OCI-LY1 (cell line): ENCODE measurements at regions not wholly inside any gene's neighbourhood (a gene's known extent, or its start where the extent isn't known, plus 50 kb on each side); places are given as distances from the start of the nearest gene placed in this dataset.

ENCODE experiments used
- EZH2 ChIP-seq: fragments of 200-600 bp; sonication (generic), shearing (Covaris generic); IDR thresholded peaks from 2 replicates; pipeline ENCODE4 v1.8.0; 2017; ENCODE audit warnings: borderline replicate concordance, mixed run types, mild to moderate bottlenecking, antibody characterized with exemption, low read length, moderate library complexity, mixed read lengths
- TF ChIP-seq, protein P1 (sequence below): fragments of 200-600 bp; sonication (generic), shearing (Covaris generic); IDR thresholded peaks from 2 replicates; pipeline ENCODE4 v1.5.1; 2017; ENCODE audit warnings: mild to moderate bottlenecking, antibody characterized with exemption, low read length, moderate library complexity, mixed read lengths

DNA sequence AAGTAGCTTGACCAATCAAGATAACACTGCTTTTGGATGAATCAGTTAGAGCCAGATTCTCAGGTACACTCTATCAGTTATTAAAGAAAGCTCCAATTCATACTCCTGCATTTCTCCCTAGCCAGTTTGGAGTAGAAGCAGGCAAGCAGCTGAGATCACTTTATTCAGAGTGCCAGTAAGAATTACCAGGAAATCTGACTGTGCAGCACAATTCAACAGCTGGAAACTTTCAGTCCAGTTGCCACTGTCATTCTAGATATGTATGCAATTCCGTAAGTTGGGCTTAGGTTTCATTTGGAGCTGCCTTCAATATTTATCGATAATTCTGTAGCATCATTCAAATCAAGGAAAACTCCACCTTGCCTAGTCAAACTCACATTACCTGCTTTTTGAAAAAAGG, 2625.6 kb upstream of the PCDH20 start:
- TF ChIP-seq, protein P1, sequence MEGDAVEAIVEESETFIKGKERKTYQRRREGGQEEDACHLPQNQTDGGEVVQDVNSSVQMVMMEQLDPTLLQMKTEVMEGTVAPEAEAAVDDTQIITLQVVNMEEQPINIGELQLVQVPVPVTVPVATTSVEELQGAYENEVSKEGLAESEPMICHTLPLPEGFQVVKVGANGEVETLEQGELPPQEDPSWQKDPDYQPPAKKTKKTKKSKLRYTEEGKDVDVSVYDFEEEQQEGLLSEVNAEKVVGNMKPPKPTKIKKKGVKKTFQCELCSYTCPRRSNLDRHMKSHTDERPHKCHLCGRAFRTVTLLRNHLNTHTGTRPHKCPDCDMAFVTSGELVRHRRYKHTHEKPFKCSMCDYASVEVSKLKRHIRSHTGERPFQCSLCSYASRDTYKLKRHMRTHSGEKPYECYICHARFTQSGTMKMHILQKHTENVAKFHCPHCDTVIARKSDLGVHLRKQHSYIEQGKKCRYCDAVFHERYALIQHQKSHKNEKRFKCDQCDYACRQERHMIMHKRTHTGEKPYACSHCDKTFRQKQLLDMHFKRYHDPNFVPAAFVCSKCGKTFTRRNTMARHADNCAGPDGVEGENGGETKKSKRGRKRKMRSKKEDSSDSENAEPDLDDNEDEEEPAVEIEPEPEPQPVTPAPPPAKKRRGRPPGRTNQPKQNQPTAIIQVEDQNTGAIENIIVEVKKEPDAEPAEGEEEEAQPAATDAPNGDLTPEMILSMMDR = no peak
- TF ChIP-seq EZH2 = no peak
